Transverse colon (tissue), 4 donors: ENCODE measurements at regions not wholly inside any gene's neighbourhood (a gene's known extent, or its start where the extent isn't known, plus 50 kb on each side); places are given as distances from the start of the nearest gene placed in this dataset.

Experiments
- DNase-seq: peaks from one replicate; pipeline ENCODE4 v3.0.0-alpha.2; 2019
- H3K27ac ChIP-seq, 4 donors: fragments of 200-600 bp; sonication (generic); 2 replicates each; pipeline ENCODE4 v1.5.1; 2016 to 2018; ENCODE audit warnings: inconsistent platforms in 4 of 4
- H3K27me3 ChIP-seq: fragments of 200-600 bp; sonication (generic); 2 replicates; pipeline ENCODE4 v1.5.1; 2017; ENCODE audit warnings: inconsistent platforms
- H3K36me3 ChIP-seq, 4 donors: fragments of 200-600 bp; sonication (generic); 2 replicates each; pipeline ENCODE4 v1.5.1; 2017 to 2019; ENCODE audit warnings: inconsistent platforms in 4 of 4
- H3K4me1 ChIP-seq, 4 donors: fragments of 200-600 bp; sonication (generic); 2 replicates each; pipeline ENCODE4 v1.5.1; 2017 to 2020; ENCODE audit warnings: inconsistent platforms in 4 of 4
- H3K4me3 ChIP-seq, 4 donors: fragments of 200-600 bp; sonication (generic); 1 replicate in 1 of 4; 2 replicates in 3 of 4; pipeline versions ENCODE4 v1.5.1 to v1.6.1; 2017 to 2019; ENCODE audit warnings: inconsistent platforms in 4 of 4
- H3K9me3 ChIP-seq, 2 donors: fragments of 200-600 bp; sonication (generic); 2 replicates each; pipeline ENCODE4 v1.5.1; 2017 to 2019; ENCODE audit warnings: inconsistent platforms in 2 of 2
- CTCF ChIP-seq, 5 experiments: fragments of 200-600 bp in 3 of 5; fragments of 450-650 bp in 2 of 5; sonication (generic) in 3 of 5; IDR thresholded peaks; 1 replicate in 2 of 5; 2 replicates in 3 of 5; pipeline ENCODE4 v1.5.1; 2016 to 2017; ENCODE audit warnings: antibody characterized with exemption in 5 of 5, inconsistent platforms in 3 of 5, mild to moderate bottlenecking in 2 of 5, moderate library complexity in 1 of 5
- EP300 ChIP-seq: sonication (generic); formaldehyde crosslinking; IDR thresholded peaks from one replicate; pipeline ENCODE4 v1.6.1; 2017; ENCODE audit warnings: antibody characterized with exemption, low read depth
- POLR2A ChIP-seq: fragments of 450-650 bp; IDR thresholded peaks from one replicate; pipeline ENCODE4 v1.6.1; 2016; ENCODE audit warnings: antibody characterized with exemption, mild to moderate bottlenecking, moderate library complexity
- POLR2AphosphoS5 ChIP-seq, 3 donors: sonication (generic); formaldehyde crosslinking; IDR thresholded peaks; one replicate each; pipeline ENCODE4 v1.6.1; 2016; ENCODE audit warnings: antibody characterized with exemption in 3 of 3
- WGBS, 2 donors: methylation state at CpG; one replicate each; pipeline ENCODE4 v1.1.5; 2018; ENCODE audit warnings: low coverage in 1 of 2; 5-methylcytosine and 5-hydroxymethylcytosine counted together
- in situ Hi-C, 4 donors: fragments of 200-750 bp; cut with MboI; loops; one replicate each; pipeline versions ENCODE4 v1.15.0 to v1.15.1; 2017; ENCODE audit warnings: low sequenced_read_pairs in 3 of 4, low pct_ligation_motif_present in 1 of 4, low pct_unique_long_range_greater_than_20kb in 1 of 4
- intact Hi-C: fragments of 100-400 bp; cut with DNase I; formaldehyde crosslinking; loops from one replicate; pipeline ENCODE4 v1.15.1; 2023; ENCODE audit warnings: low total_unique reads

- no peak overlapping the region for H3K27ac ChIP-seq
- H3K9me3 ChIP-seq, result no peaks in the 10 kb centered on the region
- intact Hi-C loops, result loop anchor here (10.0 kb wide), 1 partner anchor 166 kb away; no protein-coding TSS in a partner anchor
- no peak for TF ChIP-seq CTCF (IDR thresholded peaks at IDR 0.05)
- TF ChIP-seq POLR2A, result no peak
- no peak for TF ChIP-seq POLR2AphosphoS5 (IDR thresholded peaks at IDR 0.05)
- H3K27me3 ChIP-seq, result no peaks in the 10 kb centered on the region
- H3K4me3 ChIP-seq, result no peak overlapping the region
- in situ Hi-C loops, result no loop called here
- no peaks in the 10 kb centered on the region for H3K4me1 ChIP-seq
- 83 to 87% methylated on average over 1 to 7 of the region's 7 CpGs for WGBS, 2 donors
- no peaks in the 10 kb centered on the region for H3K36me3 ChIP-seq
- DNase-seq, result no peak
Measured at GRCh38 chr5:2381070-2381469, 370.4 kb downstream of the IRX2 start.

- TF ChIP-seq CTCF (IDR thresholded peaks at IDR 0.05) (no peak), POLR2A (no peak), POLR2AphosphoS5 (IDR thresholded peaks at IDR 0.05) (no peak), EP300 (no peak)
- Histone ChIP-seq H3K27me3 (no peaks in the 10 kb centered on the region), H3K36me3 (no peaks in the 10 kb centered on the region), H3K4me3 (no peak overlapping the region), H3K27ac (no peak overlapping the region), H3K4me1 (no peaks in the 10 kb centered on the region), H3K9me3 (no peaks in the 10 kb centered on the region)
- WGBS, 2 donors, result 33% methylated on average over 1 of the region's 1 CpG; no CpG with 5 or more reads in 1 of the 2 donors
- intact Hi-C loops (no loop called here), in situ Hi-C loops (no loop called here)
- no peak for DNase-seq
Measured at GRCh38 chr5:2378976-2379375, 372.5 kb downstream of the IRX2 start.

- Histone ChIP-seq H3K36me3 (no peaks in the 10 kb centered on the region), H3K27me3 (no peaks in the 10 kb centered on the region), H3K27ac (no peak overlapping the region), H3K9me3 (no peaks in the 10 kb centered on the region), H3K4me3 (no peak overlapping the region), H3K4me1 (no peaks in the 10 kb centered on the region)
- in situ Hi-C loops, result no loop called here
- intact Hi-C loops, result no loop called here
- DNase-seq, result no peak
- WGBS, 2 donors, result 36 to 40% methylated on average over 1 to 7 of the region's 7 CpGs
- TF ChIP-seq POLR2AphosphoS5 (IDR thresholded peaks at IDR 0.05), result no peak
- TF ChIP-seq CTCF (IDR thresholded peaks at IDR 0.05), result no peak
- TF ChIP-seq POLR2A, result no peak
- no peak for TF ChIP-seq EP300
Measured at GRCh38 chr5:2378108-2378507, 373.4 kb downstream of the IRX2 start.

GRCh38 chr5:2376486-2376885 lies 375.0 kb downstream of the IRX2 start:
- Histone ChIP-seq H3K27me3 (no peaks in the 10 kb centered on the region), H3K36me3 (no peaks in the 10 kb centered on the region), H3K4me1 (no peaks in the 10 kb centered on the region), H3K27ac (no peak overlapping the region), H3K9me3 (no peaks in the 10 kb centered on the region), H3K4me3 (no peak overlapping the region)
- no peak for DNase-seq
- 95% methylated on average over 6 of the region's 6 CpGs; no CpG with 5 or more reads in 1 of the 2 donors for WGBS, 2 donors
- no peak for TF ChIP-seq POLR2AphosphoS5 (IDR thresholded peaks at IDR 0.05)
- no peak for TF ChIP-seq EP300
- TF ChIP-seq POLR2A, result no peak
- TF ChIP-seq CTCF (IDR thresholded peaks at IDR 0.05), result no peak
- intact Hi-C loops (no loop called here), in situ Hi-C loops (no loop called here)
